ENCODE measurements at regions not wholly inside any gene's neighbourhood (a gene's known extent, or its start where the extent isn't known, plus 50 kb on each side); places are given as distances from the start of the nearest gene placed in this dataset.

DNA sequence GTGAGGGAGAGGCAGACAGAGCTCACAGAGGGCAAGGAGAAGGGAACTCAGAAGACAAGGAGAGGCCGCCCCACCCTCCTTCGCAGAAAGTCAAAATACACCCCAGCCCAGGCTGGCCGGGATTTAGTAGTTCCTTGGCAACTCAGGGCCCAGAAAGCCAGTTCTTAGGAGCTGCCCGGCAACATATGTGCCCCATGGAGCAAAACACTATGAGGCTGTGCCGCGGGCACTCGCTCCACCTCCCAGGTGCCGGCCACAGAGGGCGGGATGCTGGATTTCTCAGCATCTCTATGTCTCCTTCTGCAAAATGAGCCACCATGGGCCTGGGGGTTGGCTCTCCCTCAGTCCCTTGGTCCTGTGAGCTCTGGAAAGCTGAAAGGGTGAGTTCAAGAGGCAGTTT is 93.8 kb upstream of the CACNA1A start:
- DNase-seq: no peak

DNA sequence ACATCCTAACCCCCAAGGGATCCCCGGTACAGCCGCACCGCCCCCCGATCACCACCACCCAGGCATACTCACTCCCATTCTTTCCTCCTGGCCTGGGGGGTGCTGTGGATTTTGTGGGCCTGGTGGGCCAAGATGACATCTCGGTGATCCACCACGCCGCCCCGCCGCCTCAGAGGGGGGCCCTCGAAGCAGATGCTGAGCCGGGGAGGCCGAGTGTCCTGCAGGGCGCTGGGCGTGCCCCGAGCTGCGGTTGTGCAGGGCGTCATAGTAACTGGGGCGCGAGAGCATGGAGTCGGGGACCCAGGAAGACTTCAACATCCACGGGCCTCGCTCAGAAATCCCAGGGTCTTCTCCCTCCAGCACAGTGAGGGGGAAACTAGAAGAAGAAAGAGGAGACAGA is 93.4 kb upstream of the CACNA1A start:
- DNase-seq: no peak

GRCh38 chr19:13598098-13598497 is 91.8 kb upstream of the CACNA1A start:
- DNase-seq: no peak

- peak; percentile 85 for DNase-seq
Measured at GRCh38 chr19:13597640-13598039, 91.4 kb upstream of the CACNA1A start.

DNA sequence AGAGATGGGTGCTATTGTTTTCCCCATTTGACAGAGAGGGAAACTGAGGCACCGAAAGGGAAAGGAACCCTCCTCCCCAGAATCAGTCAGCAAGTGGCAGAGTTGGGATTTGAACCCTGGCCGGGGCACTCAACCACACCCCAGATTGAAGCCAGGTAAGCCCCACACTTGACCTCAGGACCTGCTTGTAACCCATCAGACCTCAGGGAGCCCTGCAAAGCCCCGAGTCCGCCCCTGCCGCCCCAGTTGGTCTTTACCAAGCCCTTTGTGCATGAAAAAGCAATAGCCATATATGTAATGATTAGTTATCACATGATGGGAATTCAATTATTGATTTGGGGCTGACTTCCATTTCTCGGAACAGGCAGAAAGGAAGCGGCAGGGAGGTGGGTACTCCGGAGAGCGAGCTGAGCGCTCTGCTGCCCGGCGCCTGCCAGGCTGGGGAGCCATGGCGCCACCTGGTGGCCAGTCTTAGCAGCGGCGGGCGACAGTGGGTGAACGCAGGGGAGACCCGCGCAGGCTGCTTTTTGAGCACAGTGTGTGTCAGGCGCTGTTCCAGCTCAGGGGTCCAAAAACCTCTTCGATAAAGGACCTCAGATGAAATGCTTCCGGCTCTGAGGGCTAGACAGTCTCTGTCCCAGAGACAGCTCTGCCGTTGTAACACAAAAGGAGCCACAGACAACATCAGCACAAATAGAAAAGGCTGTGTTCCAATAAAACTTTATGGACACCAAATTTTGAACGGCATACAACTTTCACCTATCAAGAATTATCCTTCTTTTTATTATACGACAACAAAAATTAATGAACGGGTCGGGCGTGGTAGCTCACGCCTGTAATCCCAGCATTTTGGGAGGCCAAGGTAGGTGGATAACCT is 82.9 kb upstream of the CACNA1A start:
- DNase-seq: peak; percentile 86

DNA sequence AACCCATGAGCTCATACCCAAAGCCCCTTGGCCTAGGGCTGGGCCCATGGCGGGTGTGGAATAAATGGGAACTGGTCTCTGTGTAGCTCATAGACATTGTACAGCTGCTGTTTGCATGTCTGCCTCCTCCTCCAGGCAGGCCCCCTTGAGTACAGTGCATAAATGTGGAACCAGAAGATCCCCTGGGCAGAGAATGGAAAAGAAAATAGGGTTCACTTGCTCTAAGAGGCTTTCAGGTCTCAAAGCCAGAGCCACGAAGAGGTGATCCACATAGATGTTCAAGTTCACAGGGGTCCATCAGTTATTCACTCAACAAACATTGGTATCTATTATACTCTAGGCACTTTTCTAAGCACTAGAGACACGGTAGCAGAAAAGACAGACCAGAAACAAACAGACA is 79.2 kb upstream of the CACNA1A start:
- DNase-seq: no peak

DNA sequence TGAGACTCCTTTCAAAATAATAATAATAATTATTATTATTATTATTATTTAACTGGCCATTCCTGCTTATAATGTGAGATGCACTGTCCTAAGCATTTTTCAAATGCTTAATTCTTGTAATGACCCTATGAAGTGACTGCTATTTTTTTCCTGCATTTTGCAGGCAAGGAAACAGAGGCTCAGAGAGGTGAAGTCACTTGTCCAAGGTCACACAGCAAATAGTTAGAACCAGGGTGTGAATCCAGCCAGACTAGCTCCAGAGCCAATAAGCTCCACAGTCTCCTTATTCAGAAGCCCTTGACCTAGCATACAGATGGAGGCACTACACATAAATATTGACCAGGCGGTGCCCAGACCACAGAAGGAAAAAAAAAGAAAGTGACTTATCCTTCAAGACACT is 77.5 kb upstream of the CACNA1A start:
- DNase-seq: no peak

GRCh38 chr19:13583114-13583513 is 76.8 kb upstream of the CACNA1A start:
- no peak for DNase-seq

DNA sequence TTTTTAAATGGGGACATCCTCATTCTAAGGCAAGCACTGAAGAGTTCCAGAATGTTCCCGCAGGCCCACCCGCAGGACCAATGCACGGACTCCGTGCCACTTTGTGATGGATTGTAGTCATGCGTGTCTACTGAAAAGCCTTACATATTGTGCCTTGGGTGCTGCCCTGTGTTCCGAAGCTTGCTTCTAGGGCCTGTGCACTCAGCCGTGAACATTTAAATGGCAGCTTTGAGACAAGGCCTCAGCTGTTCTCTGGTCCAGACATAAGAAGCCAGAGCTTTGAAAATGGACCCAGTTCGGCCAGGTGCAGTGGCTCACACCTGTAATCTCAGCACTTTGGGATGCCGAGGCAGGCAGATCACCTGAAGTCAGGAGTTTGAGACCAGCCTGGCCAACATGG is 75.3 kb upstream of the CACNA1A start:
- DNase-seq: no peak

GRCh38 chr19:13579388-13580060 is 73.2 kb upstream of the CACNA1A start:
- no peak for DNase-seq

GRCh38 chr19:13576726-13577125 is 70.4 kb upstream of the CACNA1A start:
- no peak for DNase-seq

GRCh38 chr19:13574933-13575332 is 68.7 kb upstream of the CACNA1A start:
- peak; percentile 66 for DNase-seq

DNA sequence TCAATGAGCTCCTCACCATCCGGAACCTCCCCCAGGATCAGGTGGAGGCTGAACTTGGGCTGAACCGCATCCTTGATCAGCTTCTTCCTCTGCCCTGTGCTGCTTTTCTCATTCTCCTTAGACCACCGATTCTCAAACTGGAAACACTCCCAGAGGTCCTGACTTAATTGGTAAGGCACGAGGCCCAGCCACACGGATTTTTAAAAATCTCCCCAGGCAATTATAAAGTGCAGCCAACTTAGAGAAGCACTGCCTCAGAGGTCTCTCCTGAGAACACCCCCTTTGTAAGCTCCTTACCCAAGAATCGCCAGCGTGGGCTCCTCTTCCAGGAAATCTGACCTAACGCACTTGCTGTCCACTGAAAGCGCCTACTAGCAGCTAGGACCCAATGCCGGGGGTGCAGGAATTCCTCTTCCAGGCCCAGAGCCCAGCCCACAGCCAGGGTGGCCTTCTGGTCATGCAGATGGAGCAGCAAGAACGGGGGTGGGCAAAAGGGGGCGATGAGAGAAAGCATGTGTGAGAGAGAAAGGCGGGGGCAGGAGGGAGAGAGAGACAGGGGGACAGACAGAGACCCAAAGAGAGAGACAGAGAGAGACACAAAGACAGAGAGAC is 66.9 kb upstream of the CACNA1A start:
- DNase-seq: no peak

DNA sequence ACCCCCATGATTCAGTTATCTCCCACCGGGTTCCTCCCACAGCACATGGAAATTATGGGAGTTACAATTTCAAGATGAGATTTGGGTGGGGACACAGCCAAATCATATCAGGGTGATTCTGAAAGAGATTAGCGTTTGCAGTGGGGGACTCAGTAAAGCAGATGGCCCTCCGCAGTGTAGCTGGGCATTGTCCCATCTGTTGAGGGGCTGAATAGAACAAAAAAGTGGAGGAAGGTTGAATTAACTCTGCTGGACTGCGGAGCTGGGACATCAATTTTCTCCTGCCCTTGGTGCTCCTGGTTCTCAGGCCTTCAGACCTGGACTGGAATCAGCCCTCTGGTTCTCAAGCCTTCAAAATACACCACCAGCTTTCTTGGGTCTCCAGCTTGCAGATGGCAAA is 55.2 kb upstream of the CACNA1A start:
- no peak for DNase-seq

DNA sequence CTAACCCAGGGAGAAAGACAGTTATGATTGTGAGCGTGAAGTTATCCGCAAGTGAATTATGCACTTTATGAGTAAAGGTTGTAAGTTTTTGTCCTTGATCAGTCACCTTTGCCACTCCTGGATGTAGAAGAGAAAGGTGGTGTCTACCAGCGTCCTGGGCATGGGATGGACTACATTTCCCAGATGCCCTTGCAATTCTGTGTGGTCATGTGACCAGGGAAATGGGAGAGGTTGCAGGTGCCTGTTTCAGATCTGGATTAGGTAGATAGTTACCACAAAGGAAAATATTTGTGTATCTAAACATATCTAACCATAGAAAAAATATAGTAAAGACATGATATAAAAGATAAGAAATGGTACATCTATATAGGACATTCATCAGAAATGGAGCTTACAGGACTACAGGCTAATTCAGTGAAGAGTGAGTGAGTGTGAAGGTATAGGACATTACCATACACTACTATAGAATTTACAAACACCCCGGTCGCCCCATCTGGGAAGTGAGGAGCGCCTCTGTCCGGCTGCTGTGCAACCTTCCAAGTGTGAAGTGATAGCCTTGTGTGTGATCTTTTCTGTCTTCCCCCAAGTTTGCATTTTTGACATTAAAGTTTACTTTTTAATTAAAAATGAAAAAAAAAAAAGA is 51.6 kb upstream of the CACNA1A start:
- peak; percentile 47 for DNase-seq

DNA sequence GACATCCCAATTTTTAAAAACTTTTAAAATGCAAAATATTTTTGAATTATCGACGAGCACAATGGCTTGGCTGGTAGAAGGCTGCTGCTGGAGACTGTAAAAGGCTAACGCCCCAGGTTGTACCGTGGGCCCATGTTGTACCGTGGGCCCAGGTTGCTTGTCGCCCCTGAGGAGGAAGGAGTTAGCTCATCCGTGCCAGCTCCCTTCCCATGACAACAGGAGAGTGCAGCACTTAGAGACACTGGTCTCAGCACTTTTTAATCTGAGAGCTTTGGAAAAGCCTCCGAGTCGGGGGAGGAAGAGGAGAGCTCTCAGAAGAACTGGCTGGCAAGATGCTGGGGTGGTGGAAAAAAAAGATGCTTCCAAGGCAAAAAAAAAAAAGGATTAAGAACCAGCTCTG is 50.3 kb upstream of the CACNA1A start:
- DNase-seq: no peak

Data from NCI-H82 (cell line).